ENCODE measurements at regions not wholly inside any gene's neighbourhood (a gene's known extent, or its start where the extent isn't known, plus 50 kb on each side); places are given as distances from the start of the nearest gene placed in this dataset.

GRCh38 chr17:54524501-54524900 lies 376.2 kb upstream of the TOM1L1 start (continued):
- TF ChIP-seq REST (IDR thresholded peaks at IDR 0.05) = no peak
- TF ChIP-seq RAD21 (IDR thresholded peaks at IDR 0.05) = no peak

GRCh38 chr17:54527941-54528340 lies 372.7 kb upstream of the TOM1L1 start:
- 91% methylated on average over 2 of the region's 2 CpGs for WGBS

More at GRCh38 chr17:54527941-54528340, 372.7 kb upstream of the TOM1L1 start:
- no peak for TF ChIP-seq RXRA (IDR thresholded peaks at IDR 0.05)
- no peak for TF ChIP-seq EGR1 (IDR thresholded peaks at IDR 0.05; ENCODE audit: low read depth in 2 of 2)
- TF ChIP-seq CTCF (IDR thresholded peaks at IDR 0.05; ENCODE audit: low read depth, low read length, missing input control) = no peak
- no peak for TF ChIP-seq FOXA2 (IDR thresholded peaks at IDR 0.05)
- TF ChIP-seq RAD21 (IDR thresholded peaks at IDR 0.05) = no peak
- TF ChIP-seq HNF4A (conservative IDR thresholded peaks at IDR 0.05) = no peak
- no peak for TF ChIP-seq ZBTB33 (IDR thresholded peaks at IDR 0.05)
- TF ChIP-seq FOXA1 (IDR thresholded peaks at IDR 0.05) = no peak
- no peak for TF ChIP-seq NR2F2 (IDR thresholded peaks at IDR 0.05)
- no peak for TF ChIP-seq GABPA (IDR thresholded peaks at IDR 0.05 in 1 of 2, conservative IDR thresholded peaks at IDR 0.05 in 1 of 2)
- TF ChIP-seq REST (IDR thresholded peaks at IDR 0.05) = no peak
- TF ChIP-seq JUND (IDR thresholded peaks at IDR 0.05) = no peak
- no peak for TF ChIP-seq TAF1 (conservative IDR thresholded peaks at IDR 0.05)
- no peak for TF ChIP-seq MAX (IDR thresholded peaks at IDR 0.05)
- no peak for TF ChIP-seq HNF4G (IDR thresholded peaks at IDR 0.05)
- TF ChIP-seq ATF3 (IDR thresholded peaks at IDR 0.05) = no peak
- TF ChIP-seq YY1 (IDR thresholded peaks at IDR 0.05) = no peak
- Histone ChIP-seq H3K27ac (ENCODE audit: low read depth in 1 of 2, low read length in 2 of 2) (no peak overlapping the region), H3K4me1 (ENCODE audit: control insufficient read depth in 4 of 4, insufficient read depth in 4 of 4, low read length in 3 of 4) (no peaks in the 10 kb centered on the region), H3K9me3 (ENCODE audit: control insufficient read depth in 4 of 4, low read length in 3 of 4) (no peaks in the 10 kb centered on the region), H3K27me3 (ENCODE audit: control insufficient read depth in 4 of 4, insufficient read depth in 4 of 4, low read length in 3 of 4) (no peaks in the 10 kb centered on the region), H3K36me3 (ENCODE audit: control insufficient read depth in 4 of 4, insufficient read depth in 3 of 4, low read depth in 1 of 4, low read length in 3 of 4) (no peaks in the 10 kb centered on the region), H3K4me3 (ENCODE audit: low read depth in 1 of 3, low read length in 3 of 3) (no peak overlapping the region), H3K9ac (ENCODE audit: low read depth in 1 of 2, low read length in 2 of 2) (no peak overlapping the region)
- DNase-seq (ENCODE audit: low spot score) = no peak

Data from liver (tissue), 8 donors.